PC-9 (cell line): ENCODE measurements at regions not wholly inside any gene's neighbourhood (a gene's known extent, or its start where the extent isn't known, plus 50 kb on each side); places are given as distances from the start of the nearest gene placed in this dataset.

Experiments
- BruUV-seq: library from RNA; stranded (reverse); fragments of 400-500 nt; replicated peaks from 2 replicates; lab custom pipeline; 2021; lab: Mats Ljungman, UMichigan
- CTCF ChIA-PET: fragments of 300-600 bp; sonication (Branson Sonifier 250); formaldehyde crosslinking; loops from one replicate; lab custom pipeline; 2022; ENCODE audit warnings: antibody characterized with exemption; lab: Charles Lee
- POLR2A ChIA-PET: fragments of 300-600 bp; sonication (Branson Sonifier 250); formaldehyde crosslinking; loops from one replicate; lab custom pipeline; 2022; ENCODE audit warnings: antibody characterized with exemption; ENCODE audit not compliant: unreplicated experiment; lab: Charles Lee
- DNase-seq, 2 experiments: peaks; one replicate each; pipeline versions ENCODE4 v3.0.0 to v3.0.0-alpha.2; 2015 to 2022; ENCODE audit warnings: mixed read lengths in 1 of 2
- H2AFZ ChIP-seq: fragments of 200-600 bp; sonication (generic); 2 replicates; pipeline ENCODE4 v1.8.1; 2017; ENCODE audit warnings: antibody characterized with exemption
- H3F3A ChIP-seq: fragments of 200-600 bp; sonication (generic); 2 replicates; pipeline ENCODE4 v1.8.1; 2017; ENCODE audit warnings: antibody characterized with exemption, mild to moderate bottlenecking, low read depth; ENCODE audit not compliant: insufficient read depth
- H3K27ac ChIP-seq: fragments of 200-600 bp; sonication (generic); 2 replicates; pipeline ENCODE4 v1.6.1; 2016; ENCODE audit warnings: mixed run types
- H3K27me3 ChIP-seq: fragments of 200-600 bp; sonication (generic); 2 replicates; pipeline ENCODE4 v1.6.1; 2016; ENCODE audit warnings: low read depth, mixed run types; ENCODE audit not compliant: insufficient read depth
- H3K36me3 ChIP-seq: fragments of 200-600 bp; sonication (generic); 2 replicates; pipeline ENCODE4 v1.6.1; 2016; ENCODE audit warnings: low read depth, mixed run types
- H3K4me1 ChIP-seq: fragments of 200-600 bp; sonication (generic); replicated peaks from 2 replicates; pipeline ENCODE4 v1.6.1; 2016; ENCODE audit warnings: mixed run types; ENCODE audit not compliant: insufficient read depth
- H3K4me2 ChIP-seq: fragments of 200-600 bp; sonication (generic); 2 replicates; pipeline ENCODE4 v1.6.1; 2017; ENCODE audit warnings: mixed run types
- H3K4me3 ChIP-seq: fragments of 200-600 bp; sonication (generic); 2 replicates; pipeline ENCODE4 v1.6.1; 2016; ENCODE audit warnings: mixed run types
- H3K79me2 ChIP-seq: fragments of 200-600 bp; sonication (generic); 2 replicates; pipeline ENCODE4 v1.6.1; 2017; ENCODE audit warnings: low read depth, mixed run types
- H3K9me2 ChIP-seq: fragments of 200-600 bp; sonication (generic); 2 replicates; pipeline ENCODE4 v1.8.1; 2017; ENCODE audit warnings: mild to moderate bottlenecking; ENCODE audit not compliant: insufficient read depth
- H3K9me3 ChIP-seq: fragments of 200-600 bp; sonication (generic); 2 replicates; pipeline ENCODE4 v1.8.1; 2016; ENCODE audit warnings: low read depth; ENCODE audit not compliant: insufficient read depth
- H4K20me1 ChIP-seq: fragments of 200-600 bp; sonication (generic); 2 replicates; pipeline ENCODE4 v1.8.1; 2017; ENCODE audit not compliant: insufficient read depth
- EZH2 ChIP-seq: fragments of 200-600 bp; sonication (generic); IDR thresholded peaks from 2 replicates; pipeline ENCODE4 v1.8.0; 2017; ENCODE audit warnings: antibody characterized with exemption, low read depth
- intact Hi-C: fragments of 100-400 bp; cut with micrococcal nuclease; formaldehyde crosslinking; loops from one replicate; pipeline ENCODE4 v1.10.0; 2022; ENCODE audit not compliant: unreplicated experiment
- TF ChIP-seq, protein P1 (sequence below): fragments of 200-600 bp; sonication (generic); conservative IDR thresholded peaks from 2 replicates; pipeline ENCODE4 v1.6.1; 2017; ENCODE audit warnings: mixed run types, antibody characterized with exemption, mild to moderate bottlenecking, moderate library complexity

DNA sequence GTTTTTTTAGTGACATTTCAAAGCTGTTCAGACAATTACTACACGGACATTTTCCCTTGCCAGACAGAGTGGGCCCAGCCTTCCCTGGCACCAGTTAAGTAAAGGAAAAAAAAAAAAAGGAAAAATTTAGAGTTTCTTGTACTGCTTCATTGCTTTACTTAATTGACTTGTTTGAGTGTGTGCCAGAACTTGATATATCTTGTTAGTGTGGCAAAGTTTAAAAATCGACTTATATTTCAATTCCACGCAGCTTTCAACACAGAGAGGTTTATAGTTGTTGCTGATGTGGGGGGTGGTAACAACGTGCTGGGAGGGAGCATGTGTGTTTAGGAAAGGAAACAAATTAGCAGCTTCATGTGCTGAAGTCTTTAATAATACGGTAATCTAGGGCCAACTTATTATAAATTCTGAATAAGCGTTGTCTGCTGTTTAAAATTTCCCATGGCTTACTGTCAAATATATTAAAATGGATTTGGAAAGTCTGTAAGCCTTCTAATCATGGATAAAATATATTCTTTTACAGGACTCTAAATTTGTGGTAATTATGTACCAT is 1104.6 kb downstream of the SORCS3 start:
- no peak for DNase-seq
- Histone ChIP-seq H3K27ac (no peak overlapping the region), H3K4me3 (no peak overlapping the region), H4K20me1 (no peaks in the 10 kb centered on the region), H3K79me2 (no peaks in the 10 kb centered on the region), H3F3A (no peaks in the 10 kb centered on the region), H2AFZ (no peak overlapping the region), H3K9me2 (no peaks in the 10 kb centered on the region), H3K4me2 (no peak overlapping the region), H3K27me3 (no peaks in the 10 kb centered on the region), H3K9me3 (no peaks in the 10 kb centered on the region), H3K4me1 (no peaks in the 10 kb centered on the region), H3K36me3 (no peaks in the 10 kb centered on the region)
- TF ChIP-seq, protein P1, sequence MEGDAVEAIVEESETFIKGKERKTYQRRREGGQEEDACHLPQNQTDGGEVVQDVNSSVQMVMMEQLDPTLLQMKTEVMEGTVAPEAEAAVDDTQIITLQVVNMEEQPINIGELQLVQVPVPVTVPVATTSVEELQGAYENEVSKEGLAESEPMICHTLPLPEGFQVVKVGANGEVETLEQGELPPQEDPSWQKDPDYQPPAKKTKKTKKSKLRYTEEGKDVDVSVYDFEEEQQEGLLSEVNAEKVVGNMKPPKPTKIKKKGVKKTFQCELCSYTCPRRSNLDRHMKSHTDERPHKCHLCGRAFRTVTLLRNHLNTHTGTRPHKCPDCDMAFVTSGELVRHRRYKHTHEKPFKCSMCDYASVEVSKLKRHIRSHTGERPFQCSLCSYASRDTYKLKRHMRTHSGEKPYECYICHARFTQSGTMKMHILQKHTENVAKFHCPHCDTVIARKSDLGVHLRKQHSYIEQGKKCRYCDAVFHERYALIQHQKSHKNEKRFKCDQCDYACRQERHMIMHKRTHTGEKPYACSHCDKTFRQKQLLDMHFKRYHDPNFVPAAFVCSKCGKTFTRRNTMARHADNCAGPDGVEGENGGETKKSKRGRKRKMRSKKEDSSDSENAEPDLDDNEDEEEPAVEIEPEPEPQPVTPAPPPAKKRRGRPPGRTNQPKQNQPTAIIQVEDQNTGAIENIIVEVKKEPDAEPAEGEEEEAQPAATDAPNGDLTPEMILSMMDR, result no peak
- no peak for TF ChIP-seq EZH2
- intact Hi-C loops, result no loop called here
- no TSS peak for BruUV-seq
- ChIA-PET CTCF (no interaction called here), POLR2A (no interaction called here)

DNA sequence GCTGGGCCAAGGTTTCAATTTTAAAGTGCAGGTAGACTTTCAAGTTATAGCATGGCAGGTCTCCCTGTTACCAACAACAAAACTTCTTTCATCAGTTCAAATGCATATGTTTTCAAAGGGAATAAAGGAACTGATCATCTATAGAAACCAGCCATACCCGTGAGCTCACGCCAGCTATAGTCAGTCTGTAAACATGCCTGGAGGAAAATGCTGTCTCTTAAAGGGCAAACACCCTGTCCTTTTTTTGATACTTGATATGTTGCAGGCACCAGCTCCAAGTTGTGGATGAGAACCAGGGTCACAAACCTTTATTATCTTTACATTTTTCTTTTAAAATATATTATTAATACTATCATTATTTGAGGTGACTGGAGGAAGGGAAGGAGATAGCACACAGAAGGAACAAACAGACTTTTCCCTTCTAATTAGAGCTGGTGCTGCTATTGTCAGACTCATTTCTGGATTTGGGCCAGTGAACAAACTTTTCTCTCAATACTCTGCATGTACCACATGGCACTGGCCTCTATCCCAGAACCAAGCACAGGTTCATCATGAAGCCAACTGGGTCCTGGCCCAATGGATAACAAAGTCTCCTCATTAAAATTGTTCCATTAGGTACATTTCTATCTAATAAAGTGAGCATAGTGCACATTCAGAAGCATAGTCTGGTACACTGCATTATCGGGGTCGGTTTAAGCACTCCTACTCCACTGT is 1102.4 kb downstream of the SORCS3 start:
- H3K4me3 ChIP-seq, result no peak overlapping the region
- CTCF ChIA-PET, result no interaction called here
- H3K27ac ChIP-seq, result no peak overlapping the region
- H3K4me2 ChIP-seq, result no peak overlapping the region
- H2AFZ ChIP-seq, result no peak overlapping the region
- H3K27me3 ChIP-seq, result no peaks in the 10 kb centered on the region
- H3K9me2 ChIP-seq, result no peaks in the 10 kb centered on the region
- intact Hi-C loops, result no loop called here
- no peaks in the 10 kb centered on the region for H3K9me3 ChIP-seq
- H4K20me1 ChIP-seq, result no peaks in the 10 kb centered on the region
- H3K36me3 ChIP-seq, result no peaks in the 10 kb centered on the region
- no peaks in the 10 kb centered on the region for H3K79me2 ChIP-seq
- no peaks in the 10 kb centered on the region for H3K4me1 ChIP-seq
- DNase-seq, result no peak
- BruUV-seq, result no TSS peak
- no peaks in the 10 kb centered on the region for H3F3A ChIP-seq
- TF ChIP-seq, protein P1, result no peak
- no peak for TF ChIP-seq EZH2
- POLR2A ChIA-PET, result no interaction called here

DNA sequence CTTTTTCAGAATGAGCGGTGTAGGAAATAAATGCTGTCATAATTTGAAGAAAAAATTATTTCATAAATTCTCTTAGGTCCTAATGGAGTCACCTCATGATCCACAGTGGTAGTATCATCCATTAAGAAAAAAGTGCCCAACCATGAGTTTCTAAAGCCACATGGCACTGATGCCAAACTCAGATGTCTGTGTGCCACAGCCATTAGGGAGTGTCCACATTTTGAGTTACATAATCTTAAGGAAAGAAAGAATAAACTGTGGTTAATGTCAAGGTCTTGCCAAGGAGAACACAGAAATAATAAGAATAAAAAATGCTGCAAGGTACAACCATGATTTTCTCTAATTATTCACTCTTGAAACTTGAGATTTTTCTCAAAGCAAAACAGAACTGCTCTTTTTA is 1101.8 kb downstream of the SORCS3 start:
- ChIA-PET POLR2A (no interaction called here), CTCF (no interaction called here)
- Histone ChIP-seq H2AFZ (no peak overlapping the region), H3K4me2 (no peak overlapping the region), H3K27me3 (no peaks in the 10 kb centered on the region), H3K79me2 (no peaks in the 10 kb centered on the region), H3K27ac (no peak overlapping the region), H3F3A (no peaks in the 10 kb centered on the region), H3K9me3 (no peaks in the 10 kb centered on the region), H3K4me1 (no peaks in the 10 kb centered on the region), H3K36me3 (no peaks in the 10 kb centered on the region), H3K9me2 (no peaks in the 10 kb centered on the region), H3K4me3 (no peak overlapping the region), H4K20me1 (no peaks in the 10 kb centered on the region)
- TF ChIP-seq, protein P1, result no peak
- TF ChIP-seq EZH2, result no peak
- intact Hi-C loops, result no loop called here
- DNase-seq, result no peak
- no TSS peak for BruUV-seq
